ENCODE measurements at regions not wholly inside any gene's neighbourhood (a gene's known extent, or its start where the extent isn't known, plus 50 kb on each side); places are given as distances from the start of the nearest gene placed in this dataset.

DNA sequence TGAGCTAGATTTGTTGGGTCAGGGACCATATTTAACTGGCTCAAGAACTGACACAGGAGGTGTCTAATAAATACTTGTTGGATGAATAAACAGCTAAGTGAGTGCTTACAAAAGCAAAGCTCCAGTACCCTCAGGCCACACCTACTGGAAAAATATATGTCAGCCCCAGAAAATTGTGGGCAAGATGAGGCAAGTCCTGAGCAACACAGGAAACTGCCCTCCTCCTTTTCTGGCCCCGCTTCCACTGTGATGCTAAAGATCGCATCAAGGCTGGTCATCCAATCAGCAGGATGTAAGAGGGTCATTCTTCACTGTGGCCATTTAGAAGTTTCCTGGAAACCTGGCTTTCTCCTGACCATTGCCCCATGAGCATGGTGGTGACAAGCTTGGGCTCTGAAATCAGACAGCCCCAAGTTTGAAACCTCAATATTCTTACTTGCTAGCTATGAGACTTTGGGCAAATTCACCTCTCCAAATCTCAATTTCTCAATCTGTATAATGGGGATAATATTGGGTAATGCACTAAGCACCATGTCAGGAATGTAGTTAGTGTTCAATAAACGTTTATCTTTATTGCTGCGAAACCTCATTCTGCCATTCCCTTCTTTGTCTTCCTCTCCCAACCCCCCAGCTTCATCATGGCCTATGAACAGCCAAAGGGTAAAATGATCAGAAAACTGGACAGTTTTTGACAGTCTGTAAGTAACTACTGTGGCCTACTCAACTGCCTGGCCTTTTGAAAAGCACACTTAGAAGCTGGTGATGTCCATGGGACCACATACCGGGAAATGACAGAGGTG, 139.3 kb upstream of the PZP start:
- Histone ChIP-seq H3K4me2 (no peak overlapping the region), H2AFZ (ENCODE audit: low read depth) (no peak overlapping the region), H3K9me3 (no peaks in the 10 kb centered on the region), H3K27me3 (ENCODE audit: insufficient read depth) (no peaks in the 10 kb centered on the region), H3K36me3 (replicated peaks in 1 of 2; ENCODE audit: control insufficient read depth in 1 of 2, insufficient read depth in 2 of 2, low read length in 1 of 2) (no peaks in the 10 kb centered on the region), H3K4me1 (ENCODE audit: control insufficient read depth in 1 of 2, insufficient read depth in 2 of 2, low read depth in 1 of 2, low read length in 1 of 2) (no peaks in the 10 kb centered on the region), H3F3A (replicated peaks; ENCODE audit: insufficient read depth) (no peaks in the 10 kb centered on the region), H3K9ac (no peak overlapping the region), H3K9me2 (no peaks in the 10 kb centered on the region), H3K79me2 (ENCODE audit: insufficient read depth) (no peaks in the 10 kb centered on the region), H3K27ac (ENCODE audit: low read depth in 2 of 2, low read length in 1 of 2) (no peak overlapping the region), H4K20me1 (ENCODE audit: insufficient read depth) (no peaks in the 10 kb centered on the region), H3K4me3 (ENCODE audit: low read depth in 2 of 2, low read length in 1 of 2) (no peak overlapping the region)
- TF ChIP-seq MEF2A (IDR thresholded peaks at IDR 0.05; ENCODE audit: borderline replicate concordance, low read depth) (no peak), ELF1 (IDR thresholded peaks at IDR 0.05) (no peak), TEAD4 (IDR thresholded peaks at IDR 0.05; ENCODE audit: borderline replicate concordance, insufficient read depth) (no peak), TCF12 (IDR thresholded peaks at IDR 0.05) (no peak), NFIC (IDR thresholded peaks at IDR 0.05; ENCODE audit: borderline replicate concordance) (no peak), SIN3A (IDR thresholded peaks at IDR 0.05; ENCODE audit: borderline replicate concordance, low read depth, low read length) (no peak), JUND (IDR thresholded peaks at IDR 0.05) (no peak), YY1 (IDR thresholded peaks at IDR 0.05; ENCODE audit: low read depth) (no peak)
- TF ChIP-seq, protein P1, sequence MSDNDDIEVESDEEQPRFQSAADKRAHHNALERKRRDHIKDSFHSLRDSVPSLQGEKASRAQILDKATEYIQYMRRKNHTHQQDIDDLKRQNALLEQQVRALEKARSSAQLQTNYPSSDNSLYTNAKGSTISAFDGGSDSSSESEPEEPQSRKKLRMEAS (IDR thresholded peaks at IDR 0.05; ENCODE audit: low read depth): no peak
- TF ChIP-seq, protein P2, sequence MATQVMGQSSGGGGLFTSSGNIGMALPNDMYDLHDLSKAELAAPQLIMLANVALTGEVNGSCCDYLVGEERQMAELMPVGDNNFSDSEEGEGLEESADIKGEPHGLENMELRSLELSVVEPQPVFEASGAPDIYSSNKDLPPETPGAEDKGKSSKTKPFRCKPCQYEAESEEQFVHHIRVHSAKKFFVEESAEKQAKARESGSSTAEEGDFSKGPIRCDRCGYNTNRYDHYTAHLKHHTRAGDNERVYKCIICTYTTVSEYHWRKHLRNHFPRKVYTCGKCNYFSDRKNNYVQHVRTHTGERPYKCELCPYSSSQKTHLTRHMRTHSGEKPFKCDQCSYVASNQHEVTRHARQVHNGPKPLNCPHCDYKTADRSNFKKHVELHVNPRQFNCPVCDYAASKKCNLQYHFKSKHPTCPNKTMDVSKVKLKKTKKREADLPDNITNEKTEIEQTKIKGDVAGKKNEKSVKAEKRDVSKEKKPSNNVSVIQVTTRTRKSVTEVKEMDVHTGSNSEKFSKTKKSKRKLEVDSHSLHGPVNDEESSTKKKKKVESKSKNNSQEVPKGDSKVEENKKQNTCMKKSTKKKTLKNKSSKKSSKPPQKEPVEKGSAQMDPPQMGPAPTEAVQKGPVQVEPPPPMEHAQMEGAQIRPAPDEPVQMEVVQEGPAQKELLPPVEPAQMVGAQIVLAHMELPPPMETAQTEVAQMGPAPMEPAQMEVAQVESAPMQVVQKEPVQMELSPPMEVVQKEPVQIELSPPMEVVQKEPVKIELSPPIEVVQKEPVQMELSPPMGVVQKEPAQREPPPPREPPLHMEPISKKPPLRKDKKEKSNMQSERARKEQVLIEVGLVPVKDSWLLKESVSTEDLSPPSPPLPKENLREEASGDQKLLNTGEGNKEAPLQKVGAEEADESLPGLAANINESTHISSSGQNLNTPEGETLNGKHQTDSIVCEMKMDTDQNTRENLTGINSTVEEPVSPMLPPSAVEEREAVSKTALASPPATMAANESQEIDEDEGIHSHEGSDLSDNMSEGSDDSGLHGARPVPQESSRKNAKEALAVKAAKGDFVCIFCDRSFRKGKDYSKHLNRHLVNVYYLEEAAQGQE (IDR thresholded peaks at IDR 0.05; ENCODE audit: low read depth, low read length): no peak
- TF ChIP-seq, protein P3, sequence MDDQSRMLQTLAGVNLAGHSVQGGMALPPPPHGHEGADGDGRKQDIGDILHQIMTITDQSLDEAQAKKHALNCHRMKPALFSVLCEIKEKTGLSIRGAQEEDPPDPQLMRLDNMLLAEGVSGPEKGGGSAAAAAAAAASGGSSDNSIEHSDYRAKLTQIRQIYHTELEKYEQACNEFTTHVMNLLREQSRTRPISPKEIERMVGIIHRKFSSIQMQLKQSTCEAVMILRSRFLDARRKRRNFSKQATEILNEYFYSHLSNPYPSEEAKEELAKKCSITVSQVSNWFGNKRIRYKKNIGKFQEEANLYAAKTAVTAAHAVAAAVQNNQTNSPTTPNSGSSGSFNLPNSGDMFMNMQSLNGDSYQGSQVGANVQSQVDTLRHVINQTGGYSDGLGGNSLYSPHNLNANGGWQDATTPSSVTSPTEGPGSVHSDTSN (IDR thresholded peaks at IDR 0.05): no peak
- TF ChIP-seq, protein P4, sequence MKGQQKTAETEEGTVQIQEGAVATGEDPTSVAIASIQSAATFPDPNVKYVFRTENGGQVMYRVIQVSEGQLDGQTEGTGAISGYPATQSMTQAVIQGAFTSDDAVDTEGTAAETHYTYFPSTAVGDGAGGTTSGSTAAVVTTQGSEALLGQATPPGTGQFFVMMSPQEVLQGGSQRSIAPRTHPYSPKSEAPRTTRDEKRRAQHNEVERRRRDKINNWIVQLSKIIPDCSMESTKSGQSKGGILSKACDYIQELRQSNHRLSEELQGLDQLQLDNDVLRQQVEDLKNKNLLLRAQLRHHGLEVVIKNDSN (IDR thresholded peaks at IDR 0.05; ENCODE audit: borderline replicate concordance, low read depth): no peak
- TF ChIP-seq, protein P5, sequence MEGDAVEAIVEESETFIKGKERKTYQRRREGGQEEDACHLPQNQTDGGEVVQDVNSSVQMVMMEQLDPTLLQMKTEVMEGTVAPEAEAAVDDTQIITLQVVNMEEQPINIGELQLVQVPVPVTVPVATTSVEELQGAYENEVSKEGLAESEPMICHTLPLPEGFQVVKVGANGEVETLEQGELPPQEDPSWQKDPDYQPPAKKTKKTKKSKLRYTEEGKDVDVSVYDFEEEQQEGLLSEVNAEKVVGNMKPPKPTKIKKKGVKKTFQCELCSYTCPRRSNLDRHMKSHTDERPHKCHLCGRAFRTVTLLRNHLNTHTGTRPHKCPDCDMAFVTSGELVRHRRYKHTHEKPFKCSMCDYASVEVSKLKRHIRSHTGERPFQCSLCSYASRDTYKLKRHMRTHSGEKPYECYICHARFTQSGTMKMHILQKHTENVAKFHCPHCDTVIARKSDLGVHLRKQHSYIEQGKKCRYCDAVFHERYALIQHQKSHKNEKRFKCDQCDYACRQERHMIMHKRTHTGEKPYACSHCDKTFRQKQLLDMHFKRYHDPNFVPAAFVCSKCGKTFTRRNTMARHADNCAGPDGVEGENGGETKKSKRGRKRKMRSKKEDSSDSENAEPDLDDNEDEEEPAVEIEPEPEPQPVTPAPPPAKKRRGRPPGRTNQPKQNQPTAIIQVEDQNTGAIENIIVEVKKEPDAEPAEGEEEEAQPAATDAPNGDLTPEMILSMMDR (IDR thresholded peaks at IDR 0.05): no peak
- TF ChIP-seq, protein P6, sequence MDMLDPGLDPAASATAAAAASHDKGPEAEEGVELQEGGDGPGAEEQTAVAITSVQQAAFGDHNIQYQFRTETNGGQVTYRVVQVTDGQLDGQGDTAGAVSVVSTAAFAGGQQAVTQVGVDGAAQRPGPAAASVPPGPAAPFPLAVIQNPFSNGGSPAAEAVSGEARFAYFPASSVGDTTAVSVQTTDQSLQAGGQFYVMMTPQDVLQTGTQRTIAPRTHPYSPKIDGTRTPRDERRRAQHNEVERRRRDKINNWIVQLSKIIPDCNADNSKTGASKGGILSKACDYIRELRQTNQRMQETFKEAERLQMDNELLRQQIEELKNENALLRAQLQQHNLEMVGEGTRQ (IDR thresholded peaks at IDR 0.05; ENCODE audit: borderline replicate concordance, low read depth, low read length): no peak
- ChIA-PET POLR2A (no interaction called here), CTCF (interaction anchor here (0.6 to 3.2 kb wide), 6 partner anchors 13 to 401 kb away, joined by 3 to 16 read pairs (median 4); no protein-coding TSS in a partner anchor)
- WGBS (ENCODE audit: low lambda C conversion rate): 60% methylated on average over 5 of the region's 5 CpGs
- DNase-seq: no peak
